GM12801 (cell line): ENCODE measurements at regions not wholly inside any gene's neighbourhood (a gene's known extent, or its start where the extent isn't known, plus 50 kb on each side); places are given as distances from the start of the nearest gene placed in this dataset.

Experiments
- CTCF ChIP-seq: IDR thresholded peaks from one replicate; pipeline ENCODE4 v1.5.1; 2011; ENCODE audit warnings: control low read depth; ENCODE audit not compliant: insufficient read length; ENCODE audit errors: extremely low read depth

- TF ChIP-seq CTCF: no peak
Measured at GRCh38 chr1:98384461-98385141, 276.9 kb upstream of the SNX7 start.

GRCh38 chr1:98382986-98383740 is 278.4 kb upstream of the SNX7 start:
- no peak for TF ChIP-seq CTCF

GRCh38 chr1:98382586-98382985 is 278.9 kb upstream of the SNX7 start:
- TF ChIP-seq CTCF: no peak

- no peak for TF ChIP-seq CTCF
Measured at GRCh38 chr1:98374098-98374497, 287.4 kb upstream of the SNX7 start.

- no peak for TF ChIP-seq CTCF
Measured at GRCh38 chr1:98373056-98373455, 288.5 kb upstream of the SNX7 start.

- no peak for TF ChIP-seq CTCF
Measured at GRCh38 chr1:98371764-98372163, 289.8 kb upstream of the SNX7 start.

- TF ChIP-seq CTCF: no peak
Measured at GRCh38 chr1:98369463-98369862, 292.1 kb upstream of the SNX7 start.
